ENCODE measurements at regions not wholly inside any gene's neighbourhood (a gene's known extent, or its start where the extent isn't known, plus 50 kb on each side); places are given as distances from the start of the nearest gene placed in this dataset.

DNA sequence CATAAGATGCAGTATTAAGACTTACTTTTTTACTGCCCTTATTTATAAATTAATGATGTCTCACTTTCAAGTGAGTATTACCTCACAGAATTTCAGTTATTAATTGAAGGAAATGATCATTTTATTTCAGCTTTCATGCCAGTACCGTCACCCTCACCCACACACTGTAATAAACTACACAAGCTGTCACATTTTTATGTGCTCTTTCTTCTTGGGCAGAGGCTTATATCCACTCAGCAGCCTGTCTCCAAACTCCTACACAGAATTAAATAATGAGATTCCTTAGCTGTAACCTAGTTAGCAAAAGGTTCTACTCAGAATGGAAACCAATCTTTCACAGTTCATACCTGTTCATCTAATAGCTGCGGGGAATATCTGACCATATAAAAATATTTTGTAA is 1915.8 kb upstream of the CDH6 start:
- no peak for TF ChIP-seq ZBTB7A (IDR thresholded peaks at IDR 0.05; ENCODE audit: low read depth)
- no peak for TF ChIP-seq TAF1 (IDR thresholded peaks at IDR 0.05; ENCODE audit: low read depth)
- TF ChIP-seq NFIC (IDR thresholded peaks at IDR 0.05) = no peak
- TF ChIP-seq CEBPB (IDR thresholded peaks at IDR 0.05) = no peak
- no peak for TF ChIP-seq RAD21 (IDR thresholded peaks at IDR 0.05; ENCODE audit: low read depth)
- TF ChIP-seq YY1 (IDR thresholded peaks at IDR 0.05; ENCODE audit: low read depth) = no peak
- no peak for TF ChIP-seq TEAD4 (IDR thresholded peaks at IDR 0.05)

GRCh38 chr5:29276371-29276770 is 1917.1 kb upstream of the CDH6 start:
- TF ChIP-seq CREB1 (IDR thresholded peaks at IDR 0.05; ENCODE audit: low read depth) = no peak
- no peak for TF ChIP-seq YY1 (IDR thresholded peaks at IDR 0.05; ENCODE audit: low read depth)
- TF ChIP-seq TEAD4 (IDR thresholded peaks at IDR 0.05) = no peak
- no peak for TF ChIP-seq EGR1 (IDR thresholded peaks at IDR 0.05)
- TF ChIP-seq ZBTB7A (IDR thresholded peaks at IDR 0.05; ENCODE audit: low read depth) = no peak
- no peak for TF ChIP-seq MAX (IDR thresholded peaks at IDR 0.05)
- no peak for TF ChIP-seq TCF12 (IDR thresholded peaks at IDR 0.05; ENCODE audit: low read depth)
- TF ChIP-seq, protein P1, sequence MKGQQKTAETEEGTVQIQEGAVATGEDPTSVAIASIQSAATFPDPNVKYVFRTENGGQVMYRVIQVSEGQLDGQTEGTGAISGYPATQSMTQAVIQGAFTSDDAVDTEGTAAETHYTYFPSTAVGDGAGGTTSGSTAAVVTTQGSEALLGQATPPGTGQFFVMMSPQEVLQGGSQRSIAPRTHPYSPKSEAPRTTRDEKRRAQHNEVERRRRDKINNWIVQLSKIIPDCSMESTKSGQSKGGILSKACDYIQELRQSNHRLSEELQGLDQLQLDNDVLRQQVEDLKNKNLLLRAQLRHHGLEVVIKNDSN (IDR thresholded peaks at IDR 0.05) = no peak
- no peak for TF ChIP-seq EP300 (IDR thresholded peaks at IDR 0.05; ENCODE audit: borderline replicate concordance)
- no peak for TF ChIP-seq CEBPB (IDR thresholded peaks at IDR 0.05)
- no peak for TF ChIP-seq RAD21 (IDR thresholded peaks at IDR 0.05; ENCODE audit: low read depth)
- TF ChIP-seq FOXM1 (IDR thresholded peaks at IDR 0.05; ENCODE audit: borderline replicate concordance, low read depth) = no peak
- no peak for TF ChIP-seq REST (IDR thresholded peaks at IDR 0.05; ENCODE audit: low read depth)
- no peak for TF ChIP-seq NFIC (IDR thresholded peaks at IDR 0.05)
- TF ChIP-seq TAF1 (IDR thresholded peaks at IDR 0.05; ENCODE audit: low read depth) = no peak

GRCh38 chr5:29263915-29264351 is 1929.6 kb upstream of the CDH6 start:
- TF ChIP-seq EP300 (IDR thresholded peaks at IDR 0.05; ENCODE audit: borderline replicate concordance) = no peak
- no peak for TF ChIP-seq REST (IDR thresholded peaks at IDR 0.05; ENCODE audit: low read depth)
- no peak for TF ChIP-seq TCF12 (IDR thresholded peaks at IDR 0.05; ENCODE audit: low read depth)
- TF ChIP-seq ZBTB7A (IDR thresholded peaks at IDR 0.05; ENCODE audit: low read depth) = no peak
- no peak for TF ChIP-seq FOXM1 (IDR thresholded peaks at IDR 0.05; ENCODE audit: borderline replicate concordance, low read depth)
- no peak for TF ChIP-seq CREB1 (IDR thresholded peaks at IDR 0.05; ENCODE audit: low read depth)

GRCh38 chr5:29262339-29263123 is 1931.0 kb upstream of the CDH6 start:
- TF ChIP-seq TCF12 (IDR thresholded peaks at IDR 0.05; ENCODE audit: low read depth) (no peak), ZBTB7A (IDR thresholded peaks at IDR 0.05; ENCODE audit: low read depth) (no peak), MAX (IDR thresholded peaks at IDR 0.05) (no peak), RAD21 (IDR thresholded peaks at IDR 0.05; ENCODE audit: low read depth) (no peak), NFIC (IDR thresholded peaks at IDR 0.05) (no peak)
- TF ChIP-seq, protein P1 (IDR thresholded peaks at IDR 0.05) = no peak

- TF ChIP-seq REST (IDR thresholded peaks at IDR 0.05; ENCODE audit: low read depth) (no peak), CEBPB (IDR thresholded peaks at IDR 0.05) (no peak), TAF1 (IDR thresholded peaks at IDR 0.05; ENCODE audit: low read depth) (no peak), TEAD4 (IDR thresholded peaks at IDR 0.05) (no peak), NFIC (IDR thresholded peaks at IDR 0.05) (no peak), EP300 (IDR thresholded peaks at IDR 0.05; ENCODE audit: borderline replicate concordance) (no peak), FOXM1 (IDR thresholded peaks at IDR 0.05; ENCODE audit: borderline replicate concordance, low read depth) (no peak), EGR1 (IDR thresholded peaks at IDR 0.05) (no peak), ZBTB7A (IDR thresholded peaks at IDR 0.05; ENCODE audit: low read depth) (no peak), CREB1 (IDR thresholded peaks at IDR 0.05; ENCODE audit: low read depth) (no peak), YY1 (IDR thresholded peaks at IDR 0.05; ENCODE audit: low read depth) (no peak), MAX (IDR thresholded peaks at IDR 0.05) (no peak), TCF12 (IDR thresholded peaks at IDR 0.05; ENCODE audit: low read depth) (no peak), RAD21 (IDR thresholded peaks at IDR 0.05; ENCODE audit: low read depth) (no peak)
- TF ChIP-seq, protein P1 (IDR thresholded peaks at IDR 0.05) = no peak
These were observed 1932.3 kb upstream of the CDH6 start for GRCh38 chr5:29261213-29261612.

Measured in Ishikawa (cell line).